ENCODE measurements at regions not wholly inside any gene's neighbourhood (a gene's known extent, or its start where the extent isn't known, plus 50 kb on each side); places are given as distances from the start of the nearest gene placed in this dataset.
"Not testable (repeated sequence)": the region's sequence is repeated elsewhere in the genome, so short reads cannot be mapped to it uniquely, and the experiment has no call there.

GRCh38 chr2:132220589-132220988 is 58.8 kb upstream of the ANKRD30BL start:
- DNase-seq, result not testable (repeated sequence)

- not testable (repeated sequence) for DNase-seq
Measured at GRCh38 chr2:132221886-132222285, 60.1 kb upstream of the ANKRD30BL start.

GRCh38 chr2:132252191-132252893 is 90.6 kb upstream of the ANKRD30BL start:
- DNase-seq, result no peak

- DNase-seq, result no peak
Measured at GRCh38 chr2:132252894-132253264, 91.1 kb upstream of the ANKRD30BL start.

GRCh38 chr2:132253496-132254305 is 91.9 kb upstream of the ANKRD30BL start:
- DNase-seq, result no peak

GRCh38 chr2:132254306-132254919 is 92.7 kb upstream of the ANKRD30BL start:
- DNase-seq, result not testable (repeated sequence)

- no peak for DNase-seq
Measured at GRCh38 chr2:132255714-132256113, 94.0 kb upstream of the ANKRD30BL start.

GRCh38 chr2:132256251-132256902 is 94.6 kb upstream of the ANKRD30BL start:
- DNase-seq, result no peak

- DNase-seq, result not testable (repeated sequence)
Measured at GRCh38 chr2:132256903-132257300, 95.2 kb upstream of the ANKRD30BL start.

- DNase-seq, result not testable (repeated sequence)
Measured at GRCh38 chr2:132257301-132258171, 95.8 kb upstream of the ANKRD30BL start.

- not testable (repeated sequence) for DNase-seq
Measured at GRCh38 chr2:132259276-132259675, 97.5 kb upstream of the ANKRD30BL start.

- not testable (repeated sequence) for DNase-seq
Measured at GRCh38 chr2:132265595-132265994, 103.8 kb upstream of the ANKRD30BL start.

- DNase-seq, result no peak
Measured at GRCh38 chr2:132267105-132267497, 105.3 kb upstream of the ANKRD30BL start.

- not testable (repeated sequence) for DNase-seq
Measured at GRCh38 chr2:132267498-132268283, 105.9 kb upstream of the ANKRD30BL start.

- DNase-seq, result not testable (repeated sequence)
Measured at GRCh38 chr2:132268284-132268976, 106.7 kb upstream of the ANKRD30BL start.

GRCh38 chr2:132268977-132269523 is 107.3 kb upstream of the ANKRD30BL start:
- DNase-seq, result no peak

GRCh38 chr2:132270255-132270654 is 108.5 kb upstream of the ANKRD30BL start:
- DNase-seq, result no peak

- no peak for DNase-seq
Measured at GRCh38 chr2:132270981-132271546, 109.3 kb upstream of the ANKRD30BL start.

- not testable (repeated sequence) for DNase-seq
Measured at GRCh38 chr2:132271794-132272193, 110.0 kb upstream of the ANKRD30BL start.

GRCh38 chr2:132272713-132273112 is 111.0 kb upstream of the ANKRD30BL start:
- no peak for DNase-seq
